Loucy (cell line): ENCODE measurements at regions not wholly inside any gene's neighbourhood (a gene's known extent, or its start where the extent isn't known, plus 50 kb on each side); places are given as distances from the start of the nearest gene placed in this dataset.

Source experiments
- EZH2phosphoT487 ChIP-seq: fragments of 200-600 bp; IDR thresholded peaks from 2 replicates; pipeline ENCODE4 v1.6.1; 2018; ENCODE audit warnings: antibody characterized with exemption, mild to moderate bottlenecking, moderate library complexity, borderline replicate concordance
- TF ChIP-seq, protein P1 (sequence below): fragments of 200-600 bp; sonication (generic); conservative IDR thresholded peaks from 2 replicates; pipeline ENCODE4 v1.5.1; 2014; ENCODE audit warnings: mild to moderate bottlenecking, antibody characterized with exemption, low read length

DNA sequence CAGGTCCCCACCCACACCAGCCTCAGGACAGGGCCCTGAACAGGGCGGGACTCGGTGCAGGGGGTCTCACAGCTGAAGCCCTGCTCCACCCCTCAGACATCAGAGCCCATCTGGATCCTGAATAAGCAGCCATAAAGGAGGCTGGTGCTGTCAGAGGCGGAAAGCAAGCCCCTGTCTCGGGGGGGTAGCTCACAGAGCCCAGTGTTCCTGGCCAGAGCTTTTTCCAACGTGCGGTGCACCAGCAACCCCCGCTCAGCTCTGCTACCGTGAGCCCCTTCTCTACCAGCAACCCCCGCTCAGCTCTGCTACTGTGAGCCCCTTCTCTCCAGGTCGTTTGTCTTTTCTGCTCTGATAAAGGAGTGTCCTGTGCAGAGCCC is 136.5 kb upstream of the SFSWAP start:
- TF ChIP-seq, protein P1, sequence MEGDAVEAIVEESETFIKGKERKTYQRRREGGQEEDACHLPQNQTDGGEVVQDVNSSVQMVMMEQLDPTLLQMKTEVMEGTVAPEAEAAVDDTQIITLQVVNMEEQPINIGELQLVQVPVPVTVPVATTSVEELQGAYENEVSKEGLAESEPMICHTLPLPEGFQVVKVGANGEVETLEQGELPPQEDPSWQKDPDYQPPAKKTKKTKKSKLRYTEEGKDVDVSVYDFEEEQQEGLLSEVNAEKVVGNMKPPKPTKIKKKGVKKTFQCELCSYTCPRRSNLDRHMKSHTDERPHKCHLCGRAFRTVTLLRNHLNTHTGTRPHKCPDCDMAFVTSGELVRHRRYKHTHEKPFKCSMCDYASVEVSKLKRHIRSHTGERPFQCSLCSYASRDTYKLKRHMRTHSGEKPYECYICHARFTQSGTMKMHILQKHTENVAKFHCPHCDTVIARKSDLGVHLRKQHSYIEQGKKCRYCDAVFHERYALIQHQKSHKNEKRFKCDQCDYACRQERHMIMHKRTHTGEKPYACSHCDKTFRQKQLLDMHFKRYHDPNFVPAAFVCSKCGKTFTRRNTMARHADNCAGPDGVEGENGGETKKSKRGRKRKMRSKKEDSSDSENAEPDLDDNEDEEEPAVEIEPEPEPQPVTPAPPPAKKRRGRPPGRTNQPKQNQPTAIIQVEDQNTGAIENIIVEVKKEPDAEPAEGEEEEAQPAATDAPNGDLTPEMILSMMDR = no peak
- no peak for TF ChIP-seq EZH2phosphoT487
